OCI-LY3 (cell line): ENCODE measurements at regions not wholly inside any gene's neighbourhood (a gene's known extent, or its start where the extent isn't known, plus 50 kb on each side); places are given as distances from the start of the nearest gene placed in this dataset.

Experiments used
- EZH2phosphoT487 ChIP-seq: fragments of 200-600 bp; shearing (Covaris generic); IDR thresholded peaks from 2 replicates; pipeline ENCODE4 v1.6.1; 2018; ENCODE audit warnings: antibody characterized with exemption, mixed run types, low read depth
- TF ChIP-seq, protein P1 (sequence below): fragments of 200-600, 300-600 bp; sonication (generic); IDR thresholded peaks from 2 replicates; pipeline ENCODE4 v1.5.1; 2014; ENCODE audit warnings: antibody characterized with exemption, low read length, low read depth

DNA sequence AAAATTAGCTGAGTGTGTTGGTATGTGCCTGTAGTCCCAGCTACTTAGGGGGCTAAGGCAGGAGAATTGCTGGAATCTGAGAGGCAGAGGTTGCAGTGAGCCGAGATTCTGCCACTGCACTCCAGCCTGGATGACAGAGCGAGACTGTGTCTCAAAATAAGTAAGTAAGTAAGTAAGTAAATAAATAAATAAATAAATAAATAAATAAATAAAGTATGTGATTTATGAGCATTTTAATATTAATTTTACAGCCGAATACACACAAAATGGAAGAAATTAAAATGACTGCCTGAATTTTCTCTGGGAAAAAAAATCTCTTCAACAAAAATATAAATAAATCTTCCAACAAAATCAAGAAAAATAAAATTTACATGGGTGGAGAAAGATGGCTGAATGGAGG, 740.7 kb downstream of the CDH18 start:
- TF ChIP-seq, protein P1, sequence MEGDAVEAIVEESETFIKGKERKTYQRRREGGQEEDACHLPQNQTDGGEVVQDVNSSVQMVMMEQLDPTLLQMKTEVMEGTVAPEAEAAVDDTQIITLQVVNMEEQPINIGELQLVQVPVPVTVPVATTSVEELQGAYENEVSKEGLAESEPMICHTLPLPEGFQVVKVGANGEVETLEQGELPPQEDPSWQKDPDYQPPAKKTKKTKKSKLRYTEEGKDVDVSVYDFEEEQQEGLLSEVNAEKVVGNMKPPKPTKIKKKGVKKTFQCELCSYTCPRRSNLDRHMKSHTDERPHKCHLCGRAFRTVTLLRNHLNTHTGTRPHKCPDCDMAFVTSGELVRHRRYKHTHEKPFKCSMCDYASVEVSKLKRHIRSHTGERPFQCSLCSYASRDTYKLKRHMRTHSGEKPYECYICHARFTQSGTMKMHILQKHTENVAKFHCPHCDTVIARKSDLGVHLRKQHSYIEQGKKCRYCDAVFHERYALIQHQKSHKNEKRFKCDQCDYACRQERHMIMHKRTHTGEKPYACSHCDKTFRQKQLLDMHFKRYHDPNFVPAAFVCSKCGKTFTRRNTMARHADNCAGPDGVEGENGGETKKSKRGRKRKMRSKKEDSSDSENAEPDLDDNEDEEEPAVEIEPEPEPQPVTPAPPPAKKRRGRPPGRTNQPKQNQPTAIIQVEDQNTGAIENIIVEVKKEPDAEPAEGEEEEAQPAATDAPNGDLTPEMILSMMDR: no peak
- TF ChIP-seq EZH2phosphoT487: no peak
